H1 (cell line): ENCODE measurements at regions not wholly inside any gene's neighbourhood (a gene's known extent, or its start where the extent isn't known, plus 50 kb on each side); places are given as distances from the start of the nearest gene placed in this dataset.

ENCODE experiments used
- CTCF ChIA-PET: fragments of 300-600 bp; sonication (Branson Sonifier 250); formaldehyde crosslinking; loops from one replicate; lab custom pipeline; 2021; ENCODE audit not compliant: partially characterized antibody; lab: Charles Lee
- POLR2A ChIA-PET: fragments of 300-600 bp; sonication (Branson Sonifier 250); formaldehyde crosslinking; loops from one replicate; lab custom pipeline; 2021; ENCODE audit warnings: inconsistent platforms; ENCODE audit not compliant: partially characterized antibody; lab: Charles Lee
- DNase-seq, 2 experiments: peaks; one replicate each; pipeline versions ENCODE4 v3.0.0 to v3.0.0-alpha.2; 2010 to 2022; ENCODE audit warnings: low spot score in 2 of 2, low read depth in 1 of 2, mixed read lengths in 1 of 2
- FAIRE-seq: peaks from 2 replicates; lab custom pipeline; 2011; peaks lifted over from hg19 to GRCh38; lab: Jason Lieb, UNC
- H2AFZ ChIP-seq: 2 replicates; pipeline ENCODE4 v1.8.1; 2012; ENCODE audit warnings: low read length, inconsistent platforms
- H2AK5ac ChIP-seq: 2 replicates; pipeline ENCODE4 v1.6.1; 2013; ENCODE audit warnings: low read depth, low read length
- H2BK120ac ChIP-seq: replicated peaks from 2 replicates; pipeline ENCODE3; 2013; ENCODE audit warnings: low read depth, low read length, inconsistent platforms
- H2BK12ac ChIP-seq: 2 replicates; pipeline ENCODE4 v1.6.1; 2013; ENCODE audit warnings: low read depth, low read length
- H2BK15ac ChIP-seq: 2 replicates; pipeline ENCODE4 v1.6.1; 2013; ENCODE audit warnings: low read length
- H2BK20ac ChIP-seq: 2 replicates; pipeline ENCODE4 v1.6.1; 2013; ENCODE audit warnings: low read length
- H2BK5ac ChIP-seq: 2 replicates; pipeline ENCODE4 v1.6.1; 2013; ENCODE audit warnings: low read depth, low read length
- H3K14ac ChIP-seq: 2 replicates; pipeline ENCODE4 v1.6.1; 2013; ENCODE audit warnings: inconsistent platforms; ENCODE audit not compliant: insufficient read length
- H3K18ac ChIP-seq: 2 replicates; pipeline ENCODE4 v1.6.1; 2013; ENCODE audit warnings: low read length; ENCODE audit errors: extremely low read depth
- H3K23ac ChIP-seq: 2 replicates; pipeline ENCODE4 v1.6.1; 2013; ENCODE audit warnings: inconsistent platforms; ENCODE audit not compliant: insufficient read length
- H3K23me2 ChIP-seq: 2 replicates; pipeline ENCODE4 v1.6.1; 2013; ENCODE audit warnings: low read depth, low read length
- H3K27ac ChIP-seq: 2 replicates; pipeline ENCODE4 v1.6.1; 2011; ENCODE audit warnings: low read depth, low read length, inconsistent platforms
- H3K27me3 ChIP-seq, 4 experiments: replicated peaks in 1 of 4; 1 replicate in 1 of 4; 2 replicates in 3 of 4; pipeline versions ENCODE4 v1.6.1 to v1.8.1; 2011 to 2013; ENCODE audit warnings: low read length in 3 of 4, mild to moderate bottlenecking in 3 of 4, inconsistent platforms in 2 of 4, mixed read lengths in 2 of 4, moderate library complexity in 1 of 4; ENCODE audit not compliant: control insufficient read depth in 3 of 4, insufficient read depth in 3 of 4; ENCODE audit errors: extremely low read depth in 1 of 4
- H3K36me3 ChIP-seq, 4 experiments: 2 replicates each; pipeline versions ENCODE4 v1.6.1 to v1.8.1; 2011 to 2013; ENCODE audit warnings: mild to moderate bottlenecking in 4 of 4, low read length in 3 of 4, moderate library complexity in 2 of 4, control low read depth in 1 of 4, inconsistent platforms in 1 of 4; ENCODE audit not compliant: insufficient read depth in 4 of 4, control insufficient read depth in 2 of 4
- H3K4ac ChIP-seq: replicated peaks from 2 replicates; pipeline ENCODE3; 2013; ENCODE audit warnings: low read length, low read depth, mixed read lengths, inconsistent platforms; ENCODE audit not compliant: insufficient read length
- H3K4me1 ChIP-seq, 4 experiments: replicated peaks in 1 of 4; 1 replicate in 1 of 4; 2 replicates in 3 of 4; pipeline versions ENCODE4 v1.6.1 to v1.8.1; 2011 to 2013; ENCODE audit warnings: low read length in 3 of 4, inconsistent platforms in 2 of 4, mixed read lengths in 1 of 4; ENCODE audit not compliant: insufficient read depth in 4 of 4, control insufficient read depth in 3 of 4
- H3K4me2 ChIP-seq, 2 experiments: 2 replicates each; pipeline versions ENCODE4 v1.6.1 to v1.8.1; 2011 to 2013; ENCODE audit warnings: low read depth in 2 of 2, low read length in 2 of 2, control low read depth in 1 of 2, inconsistent platforms in 1 of 2, mild to moderate bottlenecking in 1 of 2; ENCODE audit not compliant: insufficient read depth in 1 of 2
- H3K4me3 ChIP-seq, 4 experiments: fragments of 200-600, 300-600 bp in 1 of 4; sonication (generic), shearing (Covaris generic), sonication (Bioruptor Twin) in 1 of 4; 2 replicates each; pipeline versions ENCODE4 v1.5.1 to v1.8.1; 2011 to 2016; ENCODE audit warnings: low read length in 4 of 4, low read depth in 3 of 4, control low read depth in 2 of 4, inconsistent platforms in 2 of 4, mild to moderate bottlenecking in 2 of 4, mixed read lengths in 1 of 4, moderate library complexity in 1 of 4; ENCODE audit not compliant: insufficient read depth in 2 of 4; ENCODE audit errors: extremely low read depth in 1 of 4
- H3K56ac ChIP-seq: replicated peaks from 2 replicates; pipeline ENCODE3; 2013; ENCODE audit warnings: low read depth, mild to moderate bottlenecking, mixed read lengths, low read length, inconsistent platforms; ENCODE audit not compliant: insufficient read length
- H3K79me1 ChIP-seq: 2 replicates; pipeline ENCODE4 v1.6.1; 2013; ENCODE audit warnings: low read depth, low read length, control low read depth
- H3K79me2 ChIP-seq, 2 experiments: 2 replicates each; pipeline versions ENCODE4 v1.6.1 to v1.8.1; 2012 to 2013; ENCODE audit warnings: low read length in 2 of 2, mild to moderate bottlenecking in 2 of 2, inconsistent platforms in 1 of 2; ENCODE audit not compliant: insufficient read depth in 2 of 2, control insufficient read depth in 1 of 2
- H3K9ac ChIP-seq, 4 experiments: replicated peaks in 1 of 4; 1 replicate in 1 of 4; 2 replicates in 3 of 4; pipeline versions ENCODE4 v1.6.1 to v1.8.1; 2011 to 2013; ENCODE audit warnings: low read depth in 3 of 4, low read length in 3 of 4, control low read depth in 2 of 4, mild to moderate bottlenecking in 2 of 4, moderate library complexity in 2 of 4, inconsistent platforms in 1 of 4; ENCODE audit errors: extremely low read depth in 1 of 4
- H3K9me3 ChIP-seq, 2 experiments: 2 replicates each; pipeline versions ENCODE4 v1.6.1 to v1.8.1; 2012 to 2013; ENCODE audit warnings: mild to moderate bottlenecking in 2 of 2, moderate library complexity in 2 of 2, control low read depth in 1 of 2, inconsistent platforms in 1 of 2, low read depth in 1 of 2, low read length in 1 of 2, mixed read lengths in 1 of 2; ENCODE audit not compliant: insufficient read depth in 2 of 2
- H4K20me1 ChIP-seq, 2 experiments: replicated peaks in 1 of 2; 2 replicates each; pipeline versions ENCODE3 to v1.8.1; 2011 to 2013; ENCODE audit warnings: inconsistent platforms in 2 of 2, low read length in 2 of 2, mild to moderate bottlenecking in 1 of 2; ENCODE audit not compliant: insufficient read depth in 2 of 2, control insufficient read depth in 1 of 2
- H4K5ac ChIP-seq: 2 replicates; pipeline ENCODE4 v1.6.1; 2013; ENCODE audit warnings: low read length, low read depth, mixed read lengths, inconsistent platforms; ENCODE audit not compliant: insufficient read length
- H4K8ac ChIP-seq: 2 replicates; pipeline ENCODE4 v1.8.0; 2013; ENCODE audit warnings: mild to moderate bottlenecking, moderate library complexity, low read length, inconsistent platforms; ENCODE audit not compliant: insufficient read depth; ENCODE audit errors: extremely low read depth
- H4K91ac ChIP-seq: replicated peaks from 2 replicates; pipeline ENCODE3; 2013; ENCODE audit warnings: low read length, mixed read lengths, inconsistent platforms; ENCODE audit not compliant: insufficient read length
- CBX5 ChIP-seq: fragments of 300-800, 300-1000 bp; sonication (generic); IDR thresholded peaks from 2 replicates; pipeline ENCODE4 v1.7.1; 2016; ENCODE audit warnings: antibody characterized with exemption, low read length, low read depth
- CHD2 ChIP-seq: IDR thresholded peaks from 2 replicates; pipeline ENCODE4 v1.6.1; 2012; ENCODE audit warnings: low read length, improper control_type of control experiment
- EP300 ChIP-seq, 2 experiments: IDR thresholded peaks; 1 replicate in 1 of 2; 2 replicates in 1 of 2; pipeline ENCODE4 v1.6.1; 2011 to 2012; ENCODE audit warnings: low read depth in 2 of 2, low read length in 2 of 2, mild to moderate bottlenecking in 2 of 2, borderline replicate concordance in 1 of 2, inconsistent platforms in 1 of 2, moderate library complexity in 1 of 2
- GTF2F1 ChIP-seq: IDR thresholded peaks from 2 replicates; pipeline ENCODE4 v1.6.1; 2012; ENCODE audit warnings: low read depth, low read length, improper control_type of control experiment, borderline replicate concordance
- KDM5A ChIP-seq: fragments of 200-600 bp; IDR thresholded peaks from 2 replicates; pipeline ENCODE4 v1.7.1; 2012; ENCODE audit warnings: mild to moderate bottlenecking, low read length, inconsistent platforms, mixed read lengths
- NRF1 ChIP-seq: IDR thresholded peaks from 2 replicates; pipeline ENCODE4 v1.6.1; 2011; ENCODE audit warnings: mild to moderate bottlenecking, low read depth, low read length, improper control_type of control experiment
- POU5F1 ChIP-seq: IDR thresholded peaks from 2 replicates; pipeline ENCODE4 v1.6.1; 2011; ENCODE audit warnings: low read depth, mild to moderate bottlenecking, low read length, moderate library complexity
- RAD21 ChIP-seq, 2 experiments: IDR thresholded peaks in 1 of 2; conservative IDR thresholded peaks in 1 of 2; 2 replicates each; pipeline ENCODE4 v1.6.1; 2011; ENCODE audit warnings: low read depth in 2 of 2, low read length in 2 of 2, improper control_type of control experiment in 1 of 2, inconsistent platforms in 1 of 2, mild to moderate bottlenecking in 1 of 2, moderate library complexity in 1 of 2
- RFX5 ChIP-seq: IDR thresholded peaks from 2 replicates; pipeline ENCODE4 v1.6.1; 2011; ENCODE audit warnings: low read depth, low read length, improper control_type of control experiment, borderline replicate concordance
- SIRT6 ChIP-seq: IDR thresholded peaks from one replicate; pipeline ENCODE4 v1.7.1; 2012; ENCODE audit warnings: low read length, inconsistent platforms
- WGBS, 2 experiments: shearing (Covaris generic) in 1 of 2; methylation state at CpG; one replicate each; pipeline versions ENCODE4 v1.1.6 to v1.1.7; 2013 to 2015; ENCODE audit warnings: low lambda C conversion rate in 2 of 2, mixed read lengths in 2 of 2, inconsistent platforms in 1 of 2, low coverage in 1 of 2, missing lambda C conversion rate in 1 of 2; ENCODE audit not compliant: insufficient replicate concordance in 2 of 2, insufficient coverage in 1 of 2, insufficient read length in 1 of 2; ENCODE audit errors: extremely low coverage in 1 of 2, missing lambda C conversion rate in 1 of 2; 5-methylcytosine and 5-hydroxymethylcytosine counted together

DNA sequence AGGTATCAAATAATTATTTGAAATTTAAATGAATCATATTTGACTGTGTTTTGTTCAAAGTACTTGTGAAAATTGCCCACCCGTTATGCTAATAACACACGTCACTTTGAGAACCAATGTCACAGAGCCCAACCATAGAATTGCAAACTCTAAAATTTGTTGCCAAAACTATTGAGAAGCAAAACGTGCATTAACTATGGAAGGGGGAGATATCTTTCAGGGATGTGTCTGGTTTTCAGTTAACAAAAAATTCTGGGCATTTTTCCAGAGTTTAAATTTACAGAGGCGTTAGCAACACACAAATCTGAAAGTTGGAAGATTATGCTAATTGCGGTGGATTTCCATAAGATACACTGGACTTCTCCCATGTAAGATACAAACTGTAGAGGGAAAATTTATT is 371.8 kb upstream of the E2F7 start:
- Histone ChIP-seq H3K4me3 (no peak overlapping the region), H4K5ac (no peak overlapping the region), H2AFZ (no peak overlapping the region), H4K8ac (no peak overlapping the region), H3K14ac (no peak overlapping the region), H3K4me2 (no peak overlapping the region), H3K27me3 (no peaks in the 10 kb centered on the region), H3K79me1 (no peaks in the 10 kb centered on the region), H3K36me3 (no peaks in the 10 kb centered on the region), H2BK120ac (no peak overlapping the region), H3K18ac (no peak overlapping the region), H2BK12ac (no peak overlapping the region), H3K56ac (no peak overlapping the region), H4K91ac (no peak overlapping the region), H3K9ac (no peak overlapping the region), H3K27ac (no peak overlapping the region), H3K23ac (no peak overlapping the region), H2BK15ac (no peak overlapping the region), H3K23me2 (no peaks in the 10 kb centered on the region), H3K4ac (no peak overlapping the region), H3K4me1 (no peaks in the 10 kb centered on the region; a peak in 1 of 7 replicates), H3K79me2 (no peaks in the 10 kb centered on the region), H2AK5ac (no peak overlapping the region), H2BK20ac (no peak overlapping the region), H3K9me3 (no peaks in the 10 kb centered on the region), H4K20me1 (no peaks in the 10 kb centered on the region), H2BK5ac (no peak overlapping the region)
- POLR2A ChIA-PET = no interaction called here
- TF ChIP-seq EP300 (IDR thresholded peaks at IDR 0.05; ENCODE audit: borderline replicate concordance in 1 of 2, low read depth in 2 of 2, low read length in 2 of 2) (no peak), CHD2 (no peak), GTF2F1 (no peak), RFX5 (no peak), NRF1 (no peak), RAD21 (IDR thresholded peaks at IDR 0.05 in 1 of 2, conservative IDR thresholded peaks at IDR 0.05 in 1 of 2; ENCODE audit: low read depth in 2 of 2, low read length in 2 of 2) (no peak), CBX5 (no peak), SIRT6 (no peak), KDM5A (no peak), POU5F1 (no peak)
- 88% methylated on average over 5 of the region's 5 CpGs; no CpG with 5 or more reads in 1 of the 2 experiments for WGBS, 2 experiments
- CTCF ChIA-PET = no interaction called here
- DNase-seq (no peak), FAIRE-seq (no peak)
